Mesendoderm (in vitro differentiated cells): ENCODE measurements at regions not wholly inside any gene's neighbourhood (a gene's known extent, or its start where the extent isn't known, plus 50 kb on each side); places are given as distances from the start of the nearest gene placed in this dataset.

Source experiments
- DNase-seq: peaks from one replicate; pipeline ENCODE4 v3.0.0; 2013
- H2AK5ac ChIP-seq: 2 replicates; pipeline ENCODE4 v1.6.1; 2013; ENCODE audit warnings: low read length, inconsistent platforms
- H2BK120ac ChIP-seq: 2 replicates; pipeline ENCODE4 v1.6.1; 2013; ENCODE audit warnings: low read depth, mild to moderate bottlenecking, low read length, moderate library complexity, mixed read lengths
- H2BK15ac ChIP-seq: replicated peaks from 2 replicates; pipeline ENCODE4 v1.6.1; 2013; ENCODE audit warnings: low read depth, mild to moderate bottlenecking, moderate library complexity
- H2BK5ac ChIP-seq: 2 replicates; pipeline ENCODE4 v1.6.1; 2013; ENCODE audit warnings: low read length, inconsistent platforms
- H3K18ac ChIP-seq: 2 replicates; pipeline ENCODE4 v1.6.1; 2013; ENCODE audit warnings: mild to moderate bottlenecking, low read length, mixed read lengths
- H3K23ac ChIP-seq: one replicate; pipeline ENCODE4 v1.6.1; 2013; ENCODE audit warnings: low read length
- H3K27ac ChIP-seq: 2 replicates; pipeline ENCODE4 v1.5.1; 2013; ENCODE audit warnings: low read depth, mild to moderate bottlenecking, inconsistent platforms, low read length, moderate library complexity
- H3K27me3 ChIP-seq: 2 replicates; pipeline ENCODE4 v1.6.1; 2013; ENCODE audit warnings: low read length, control low read depth, mild to moderate bottlenecking, inconsistent platforms; ENCODE audit not compliant: insufficient read depth, poor library complexity
- H3K36me3 ChIP-seq: 2 replicates; pipeline ENCODE4 v1.6.1; 2013; ENCODE audit warnings: low read length, inconsistent platforms; ENCODE audit not compliant: control insufficient read depth, insufficient read depth
- H3K4ac ChIP-seq: one replicate; pipeline ENCODE4 v1.6.1; 2013; ENCODE audit warnings: low read depth, mild to moderate bottlenecking, low read length, moderate library complexity
- H3K4me1 ChIP-seq: 2 replicates; pipeline ENCODE4 v1.6.1; 2013; ENCODE audit warnings: low read depth, low read length, inconsistent platforms; ENCODE audit not compliant: control insufficient read depth
- H3K4me2 ChIP-seq: 2 replicates; pipeline ENCODE4 v1.6.1; 2013; ENCODE audit warnings: low read length
- H3K4me3 ChIP-seq: 2 replicates; pipeline ENCODE4 v1.5.1; 2013; ENCODE audit warnings: mild to moderate bottlenecking, low read length
- H3K56ac ChIP-seq: one replicate; pipeline ENCODE4 v1.6.1; 2013; ENCODE audit warnings: low read length
- H3K79me1 ChIP-seq: 2 replicates; pipeline ENCODE4 v1.6.1; 2013; ENCODE audit warnings: low read length, inconsistent platforms
- H3K79me2 ChIP-seq: 2 replicates; pipeline ENCODE4 v1.6.1; 2013; ENCODE audit warnings: mild to moderate bottlenecking, low read length; ENCODE audit not compliant: control insufficient read depth, insufficient read depth
- H3K9ac ChIP-seq: 2 replicates; pipeline ENCODE4 v1.6.1; 2013; ENCODE audit warnings: low read length, inconsistent platforms
- H4K5ac ChIP-seq: one replicate; pipeline ENCODE4 v1.6.1; 2013; ENCODE audit warnings: low read length
- H4K8ac ChIP-seq: one replicate; pipeline ENCODE4 v1.6.1; 2013; ENCODE audit warnings: low read depth, mild to moderate bottlenecking, control low read depth, low read length, moderate library complexity
- WGBS: extraction: QIAGEN DNeasy Blood & Tissue Kit; methylation state at CpG from one replicate; pipeline ENCODE4 v1.1.7; 2013; ENCODE audit warnings: low lambda C conversion rate, missing lambda C conversion rate; ENCODE audit not compliant: insufficient coverage; ENCODE audit errors: extremely low coverage; 5-methylcytosine and 5-hydroxymethylcytosine counted together

DNA sequence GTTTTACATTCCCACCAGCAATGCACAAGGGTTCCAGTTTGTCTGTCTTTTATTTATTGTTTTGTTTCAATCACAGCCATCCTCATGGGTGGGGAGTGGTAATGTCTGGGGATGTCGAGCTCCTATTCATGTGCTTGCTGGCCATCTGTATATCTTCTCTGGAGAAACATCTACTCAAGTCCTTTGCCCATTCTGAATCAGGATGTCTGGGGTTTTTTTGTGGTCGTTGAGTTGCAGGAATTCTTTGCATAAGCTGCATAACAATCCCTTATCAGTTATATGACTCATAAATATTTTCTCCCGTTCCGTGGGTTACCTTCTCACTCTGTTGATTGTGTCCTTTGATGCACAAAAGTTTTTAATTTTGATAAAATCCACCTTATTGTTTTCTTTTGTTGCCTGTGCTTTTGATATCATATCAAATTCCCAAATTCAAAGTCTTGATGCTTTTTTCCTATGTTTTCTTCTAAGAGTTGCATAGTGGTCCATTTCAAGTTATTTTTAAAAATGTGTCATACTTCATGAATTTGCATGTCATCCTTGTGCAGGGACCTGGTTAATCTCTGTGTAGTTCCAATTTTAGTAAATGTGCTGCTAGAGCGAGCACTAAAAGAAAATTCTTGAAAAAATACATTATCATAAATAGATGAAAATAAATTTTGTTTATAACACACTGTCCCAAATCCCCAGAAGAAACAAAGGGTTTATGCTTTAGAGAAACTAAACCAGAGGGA lies 54.9 kb upstream of the PDE10A start:
- peak; percentile 28 for DNase-seq
- Histone ChIP-seq H3K4me2 (no peak overlapping the region), H2BK15ac (no peak overlapping the region), H3K4me1 (no peaks in the 10 kb centered on the region), H3K27me3 (no peaks in the 10 kb centered on the region), H3K4me3 (no peak overlapping the region), H3K18ac (no peak overlapping the region), H2BK5ac (no peak overlapping the region), H3K79me1 (no peaks in the 10 kb centered on the region), H3K36me3 (no peaks in the 10 kb centered on the region), H4K5ac (no peak overlapping the region), H3K23ac (no peak overlapping the region), H2BK120ac (no peak overlapping the region), H3K56ac (no peak overlapping the region), H3K4ac (no peak overlapping the region), H3K27ac (no peak overlapping the region), H3K9ac (no peak overlapping the region), H2AK5ac (no peak overlapping the region), H3K79me2 (no peaks in the 10 kb centered on the region), H4K8ac (no peak overlapping the region)
- no CpG with 5 or more reads among the region's 5 CpGs for WGBS

DNA sequence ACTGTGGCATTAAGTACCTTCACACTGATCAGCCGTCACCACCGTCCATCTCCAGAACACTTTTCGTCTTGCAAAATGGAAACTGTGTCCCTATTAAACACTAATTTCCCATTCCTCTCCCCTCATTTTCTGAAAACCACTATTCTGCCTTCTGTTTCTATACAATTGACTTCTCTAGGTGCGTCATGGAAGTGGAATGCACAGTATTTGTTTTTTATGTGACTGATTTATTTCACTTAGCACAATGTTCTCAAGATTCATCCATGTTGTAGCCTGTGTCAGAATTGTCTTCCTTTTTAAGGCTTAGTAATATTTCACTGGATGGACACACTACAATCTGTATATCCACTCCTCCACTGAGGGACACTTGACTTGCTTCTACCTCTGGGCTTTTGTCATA lies 53.8 kb upstream of the PDE10A start:
- DNase-seq, result no peak
- no peaks in the 10 kb centered on the region for H3K36me3 ChIP-seq
- no peaks in the 10 kb centered on the region for H3K27me3 ChIP-seq
- no peak overlapping the region for H3K4me2 ChIP-seq
- H3K4ac ChIP-seq, result no peak overlapping the region
- H3K79me2 ChIP-seq, result no peaks in the 10 kb centered on the region
- no peak overlapping the region for H3K9ac ChIP-seq
- no peak overlapping the region for H3K56ac ChIP-seq
- H3K79me1 ChIP-seq, result no peaks in the 10 kb centered on the region
- no peak overlapping the region for H2AK5ac ChIP-seq
- H2BK15ac ChIP-seq, result no peak overlapping the region
- no peak overlapping the region for H3K23ac ChIP-seq
- WGBS, result no CpG with 5 or more reads among the region's 4 CpGs
- H2BK120ac ChIP-seq, result no peak overlapping the region
- no peak overlapping the region for H4K8ac ChIP-seq
- no peaks in the 10 kb centered on the region for H3K4me1 ChIP-seq
- H3K27ac ChIP-seq, result no peak overlapping the region
- no peak overlapping the region for H4K5ac ChIP-seq
- H3K18ac ChIP-seq, result no peak overlapping the region
- no peak overlapping the region for H2BK5ac ChIP-seq
- H3K4me3 ChIP-seq, result no peak overlapping the region

DNA sequence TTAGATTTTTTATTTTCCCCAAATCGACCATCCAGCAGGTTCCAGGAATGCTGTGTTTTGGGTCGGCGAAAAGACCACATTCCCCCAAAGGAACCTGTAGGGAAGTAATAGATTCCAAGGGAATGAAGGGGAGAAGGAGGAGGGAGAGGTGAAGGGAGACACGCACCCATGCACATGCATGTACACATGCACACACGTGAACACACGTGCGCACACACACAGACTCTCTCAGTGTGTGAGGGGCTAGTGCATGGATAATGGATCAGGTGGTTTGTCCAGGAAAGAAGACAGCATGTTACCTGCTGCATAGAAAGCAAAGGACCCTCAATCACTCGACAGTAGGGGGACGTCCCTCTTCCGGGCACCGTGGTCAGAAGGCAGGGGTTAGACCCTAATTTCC lies 52.4 kb upstream of the PDE10A start:
- Histone ChIP-seq H4K8ac (no peak overlapping the region), H3K27me3 (no peaks in the 10 kb centered on the region), H3K36me3 (no peaks in the 10 kb centered on the region), H3K4me3 (no peak overlapping the region), H3K4me2 (no peak overlapping the region), H3K9ac (no peak overlapping the region), H4K5ac (no peak overlapping the region), H2BK120ac (no peak overlapping the region), H3K79me2 (no peaks in the 10 kb centered on the region), H3K18ac (no peak overlapping the region), H3K4ac (no peak overlapping the region), H2BK5ac (no peak overlapping the region), H2BK15ac (no peak overlapping the region), H3K79me1 (no peaks in the 10 kb centered on the region), H3K23ac (no peak overlapping the region), H2AK5ac (no peak overlapping the region), H3K27ac (no peak overlapping the region), H3K56ac (no peak overlapping the region), H3K4me1 (no peaks in the 10 kb centered on the region)
- no CpG with 5 or more reads among the region's 11 CpGs for WGBS
- no peak for DNase-seq

DNA sequence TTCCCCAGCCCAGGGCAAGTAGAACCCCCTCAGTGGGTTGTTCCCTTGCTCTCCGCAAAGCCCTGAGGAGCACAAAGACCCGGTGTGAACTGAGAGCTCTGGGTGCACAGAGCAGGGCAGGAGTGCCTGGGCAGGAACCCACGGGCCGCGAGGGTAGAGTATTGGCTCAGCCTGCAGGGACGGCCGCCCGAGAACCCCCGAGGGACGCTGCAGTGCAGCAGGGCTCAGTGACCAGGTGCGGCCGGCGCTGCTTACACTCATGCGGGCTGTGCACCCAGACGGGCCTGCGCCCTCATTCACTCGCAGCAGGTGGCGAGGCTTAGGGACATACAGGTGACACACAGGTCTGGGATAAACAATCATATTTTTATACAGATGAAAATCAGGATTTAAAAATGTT lies 51.9 kb upstream of the PDE10A start:
- Histone ChIP-seq H3K4me1 (no peaks in the 10 kb centered on the region), H3K79me2 (no peaks in the 10 kb centered on the region), H2BK15ac (no peak overlapping the region), H4K8ac (no peak overlapping the region), H2BK120ac (no peak overlapping the region), H3K4me3 (no peak overlapping the region), H2AK5ac (no peak overlapping the region), H3K4ac (no peak overlapping the region), H3K23ac (no peak overlapping the region), H3K18ac (no peak overlapping the region), H4K5ac (no peak overlapping the region), H3K27me3 (no peaks in the 10 kb centered on the region), H3K27ac (no peak overlapping the region), H3K56ac (no peak overlapping the region), H3K36me3 (no peaks in the 10 kb centered on the region), H2BK5ac (no peak overlapping the region), H3K4me2 (no peak overlapping the region), H3K9ac (no peak overlapping the region), H3K79me1 (no peaks in the 10 kb centered on the region)
- no CpG with 5 or more reads among the region's 18 CpGs for WGBS
- DNase-seq, result no peak

DNA sequence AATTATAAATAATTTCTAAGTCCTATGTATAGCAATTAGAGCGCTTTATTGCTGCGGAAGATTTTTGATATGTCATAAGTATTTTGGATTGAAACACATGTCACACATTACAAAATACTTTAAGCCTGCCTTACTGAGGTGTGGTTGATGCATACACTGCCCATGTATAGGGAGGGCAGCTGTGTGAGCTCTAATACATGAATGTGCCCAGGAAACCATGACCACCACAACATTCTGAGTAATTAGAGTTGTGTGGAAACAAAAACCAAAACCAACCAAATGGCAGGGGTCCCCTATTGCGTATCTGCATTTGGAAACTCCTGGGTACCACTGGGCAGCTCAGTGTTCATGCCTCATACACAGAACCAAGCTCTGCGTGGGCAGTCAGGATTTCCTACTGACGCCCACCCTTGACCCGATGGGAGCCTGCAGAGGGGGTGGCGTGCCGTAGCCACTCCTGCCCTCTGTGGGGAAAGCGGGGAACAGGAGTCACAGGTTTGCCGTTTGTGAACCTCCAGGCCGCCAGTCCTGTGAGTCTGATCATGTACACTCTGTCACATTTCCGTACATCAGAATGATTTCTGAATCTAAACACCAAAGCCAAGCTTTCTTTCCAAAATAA lies 50.9 kb upstream of the PDE10A start:
- no peak overlapping the region for H3K4me2 ChIP-seq
- H3K18ac ChIP-seq, result no peak overlapping the region
- DNase-seq, result no peak
- H3K4me1 ChIP-seq, result no peaks in the 10 kb centered on the region
- H3K9ac ChIP-seq, result no peak overlapping the region
- H3K27ac ChIP-seq, result no peak overlapping the region
- no peaks in the 10 kb centered on the region for H3K79me1 ChIP-seq
- no peak overlapping the region for H3K4me3 ChIP-seq
- no peak overlapping the region for H4K5ac ChIP-seq
- H3K36me3 ChIP-seq, result no peaks in the 10 kb centered on the region
- WGBS, result no CpG with 5 or more reads among the region's 12 CpGs
- no peak overlapping the region for H3K23ac ChIP-seq
- no peak overlapping the region for H3K4ac ChIP-seq
- H2BK5ac ChIP-seq, result no peak overlapping the region
- no peaks in the 10 kb centered on the region for H3K79me2 ChIP-seq
- no peaks in the 10 kb centered on the region for H3K27me3 ChIP-seq
- H3K56ac ChIP-seq, result no peak overlapping the region
- no peak overlapping the region for H4K8ac ChIP-seq
- no peak overlapping the region for H2AK5ac ChIP-seq
- H2BK15ac ChIP-seq, result no peak overlapping the region
- no peak overlapping the region for H2BK120ac ChIP-seq
